Pancreas (tissue), 10 donors: ENCODE measurements at regions not wholly inside any gene's neighbourhood (a gene's known extent, or its start where the extent isn't known, plus 50 kb on each side); places are given as distances from the start of the nearest gene placed in this dataset.

Experiments
- ATAC-seq, 4 donors: fragments of 200-7000 bp; cut with Tn5 transposase; one replicate each; pipeline versions ENCODE4 v1.8.0 to v1.9.1; 2020; ENCODE audit warnings: mild to moderate bottlenecking in 4 of 4, moderate library complexity in 4 of 4
- DNase-seq, 6 donors: peaks; one replicate each; pipeline ENCODE4 v3.0.0-alpha.2; 2020
- FAIRE-seq: peaks from 2 replicates; lab custom pipeline; 2012; peaks lifted over from hg19 to GRCh38; lab: Jason Lieb, UNC
- H3K27ac ChIP-seq, 4 donors: fragments of 200-600 bp; sonication (generic); 1 replicate in 3 of 4; 2 replicates in 1 of 4; pipeline versions ENCODE4 v1.5.0 to v1.8.0; 2020
- H3K27me3 ChIP-seq, 4 donors: fragments of 200-600 bp; one replicate each; pipeline ENCODE4 v1.8.0; 2021
- H3K36me3 ChIP-seq, 3 donors: fragments of 200-600 bp; sonication (generic) in 1 of 3; one replicate each; pipeline versions ENCODE4 v1.5.0 to v1.8.0; 2020 to 2021
- H3K4me1 ChIP-seq, 3 donors: fragments of 200-600 bp; one replicate each; pipeline ENCODE4 v1.8.0; 2021
- H3K4me3 ChIP-seq, 4 donors: fragments of 200-600 bp; sonication (generic) in 2 of 4; one replicate each; pipeline versions ENCODE4 v1.5.0 to v1.8.0; 2020 to 2021
- H3K9me3 ChIP-seq, 4 donors: fragments of 200-600 bp; one replicate each; pipeline ENCODE4 v1.8.0; 2021
- CTCF ChIP-seq, 4 donors: fragments of 200-600 bp; sonication (generic) in 3 of 4; IDR thresholded peaks; one replicate each; pipeline versions ENCODE4 v1.5.0 to v1.8.0; 2021; ENCODE audit warnings: antibody characterized with exemption in 4 of 4
- WGBS, 2 donors: extraction: QIAGEN DNeasy Blood & Tissue Kit; methylation state at CpG; one replicate each; pipeline ENCODE4 v1.1.7; 2013; 5-methylcytosine and 5-hydroxymethylcytosine counted together
- intact Hi-C, 3 donors: fragments of 100-400 bp; cut with DNase I; formaldehyde crosslinking; loops; one replicate each; pipeline versions ENCODE4 v1.11.1 to v1.14.2; 2022
- donor health status: healthy with polysubstance abuse.
- donor health status: DM: no; HTN: no; CAD: no; lungs with moderate emphysema.
- donor health status: DM: no; HTN: no; CAD: no.
- donor health status: control.
- donor health status: control.
- donor health status: Bipolar disorder and iron deficiency.
- donor health status: DM: yes; HTN: yes; CAD: no.
- donor health status: DM: no; HTN: no; CAD: no.
- donor health status: DM: no; HTN: no; CAD: no.
- donor health status: DM: yes; HTN: yes; CAD: no.

- no peak for TF ChIP-seq CTCF (IDR thresholded peaks at IDR 0.05)
- H3K27ac ChIP-seq, result no peak overlapping the region
- H3K4me1 ChIP-seq, result peaks cover 0 to 8% (median 5%) of the 10 kb centered on the region in 3 donors
- H3K9me3 ChIP-seq, result no peaks in the 10 kb centered on the region
- FAIRE-seq (no peak), ATAC-seq (peak; percentile 48 to 72 (median 56)), DNase-seq (peak in 4 of 6 donors; percentile 9 to 70 (median 46))
- intact Hi-C loops, result no loop called here
- 2 to 4% methylated on average over 45 to 87 of the region's 87 CpGs for WGBS, 2 donors
- H3K36me3 ChIP-seq, result no peaks in the 10 kb centered on the region
- peak overlapping the region; percentile 10 to 56 (median 36) for H3K4me3 ChIP-seq
- peaks cover 0 to 21% (median 0%) of the 10 kb centered on the region in 4 donors for H3K27me3 ChIP-seq
Measured at GRCh38 chr1:65525266-65526048, 105.0 kb downstream of the LEPR start.

GRCh38 chr1:65526049-65526556 is 105.6 kb downstream of the LEPR start:
- Histone ChIP-seq H3K36me3 (no peaks in the 10 kb centered on the region), H3K4me3 (peak overlapping the region; percentile 10 to 56 (median 36)), H3K9me3 (no peaks in the 10 kb centered on the region), H3K4me1 (peaks cover 0 to 8% (median 5%) of the 10 kb centered on the region in 3 donors), H3K27me3 (peaks cover 0 to 21% (median 0%) of the 10 kb centered on the region in 4 donors), H3K27ac (no peak overlapping the region)
- DNase-seq, result no peak
- ATAC-seq, result peak in 1 of 4 donors; percentile 24
- intact Hi-C loops, result no loop called here
- WGBS, 2 donors, result 20 to 21% methylated on average over 10 of the region's 10 CpGs
- TF ChIP-seq CTCF (IDR thresholded peaks at IDR 0.05), result no peak
- FAIRE-seq, result no peak

- FAIRE-seq (no peak), ATAC-seq (peak in 3 of 4 donors; percentile 19 to 52 (median 43)), DNase-seq (no peak)
- 8 to 12% methylated on average over 3 of the region's 3 CpGs for WGBS, 2 donors
- H3K27me3 ChIP-seq, result peaks cover 0 to 21% (median 0%) of the 10 kb centered on the region in 4 donors
- no peak for TF ChIP-seq CTCF (IDR thresholded peaks at IDR 0.05)
- H3K4me3 ChIP-seq, result no peak overlapping the region
- no peaks in the 10 kb centered on the region for H3K36me3 ChIP-seq
- H3K27ac ChIP-seq, result no peak overlapping the region
- no peaks in the 10 kb centered on the region for H3K9me3 ChIP-seq
- peaks cover 0 to 8% (median 5%) of the 10 kb centered on the region in 3 donors for H3K4me1 ChIP-seq
- intact Hi-C loops, result no loop called here
Measured at GRCh38 chr1:65527190-65527589, 106.7 kb downstream of the LEPR start.

GRCh38 chr1:65527707-65528503 is 107.4 kb downstream of the LEPR start:
- FAIRE-seq (no peak), DNase-seq (no peak), ATAC-seq (peak in 1 of 4 donors; percentile 31)
- no peak overlapping the region for H3K27ac ChIP-seq
- no peaks in the 10 kb centered on the region for H3K36me3 ChIP-seq
- H3K4me1 ChIP-seq, result peaks cover 0 to 8% (median 5%) of the 10 kb centered on the region in 3 donors
- WGBS, 2 donors, result 63 to 73% methylated on average over 5 of the region's 5 CpGs
- H3K9me3 ChIP-seq, result no peaks in the 10 kb centered on the region
- H3K27me3 ChIP-seq, result peaks cover 0 to 21% (median 0%) of the 10 kb centered on the region in 4 donors
- intact Hi-C loops, result no loop called here
- no peak for TF ChIP-seq CTCF (IDR thresholded peaks at IDR 0.05)
- H3K4me3 ChIP-seq, result no peak overlapping the region
